Suprapubic skin (tissue), 4 donors: ENCODE measurements at regions not wholly inside any gene's neighbourhood (a gene's known extent, or its start where the extent isn't known, plus 50 kb on each side); places are given as distances from the start of the nearest gene placed in this dataset.

Source experiments
- DNase-seq, 2 donors: peaks; one replicate each; pipeline ENCODE4 v3.0.0-alpha.2; 2019; ENCODE audit warnings: low spot score in 2 of 2
- H3K27ac ChIP-seq: fragments of 200-600 bp; sonication (generic); one replicate; pipeline ENCODE4 v1.5.1; 2019
- H3K27me3 ChIP-seq: fragments of 200-600 bp; sonication (generic); one replicate; pipeline ENCODE4 v1.5.1; 2019
- H3K36me3 ChIP-seq: fragments of 200-600 bp; sonication (generic); one replicate; pipeline ENCODE4 v1.5.1; 2019
- H3K4me1 ChIP-seq: fragments of 200-600 bp; sonication (generic); one replicate; pipeline ENCODE4 v1.5.1; 2019
- H3K4me3 ChIP-seq: fragments of 200-600 bp; sonication (generic); one replicate; pipeline ENCODE4 v1.5.1; 2019; ENCODE audit warnings: mild to moderate bottlenecking
- H3K9me3 ChIP-seq: fragments of 200-600 bp; sonication (generic); one replicate; pipeline ENCODE4 v1.5.1; 2019
- EP300 ChIP-seq: sonication (generic); formaldehyde crosslinking; IDR thresholded peaks from one replicate; pipeline ENCODE4 v1.6.1; 2017; ENCODE audit warnings: antibody characterized with exemption
- POLR2A ChIP-seq, 2 donors: fragments of 450-650 bp; IDR thresholded peaks; one replicate each; pipeline ENCODE4 v1.6.1; 2017; ENCODE audit warnings: antibody characterized with exemption in 2 of 2, mild to moderate bottlenecking in 2 of 2, moderate library complexity in 2 of 2
- POLR2AphosphoS5 ChIP-seq, 3 donors: sonication (generic); formaldehyde crosslinking; IDR thresholded peaks; one replicate each; pipeline ENCODE4 v1.6.1; 2017; ENCODE audit warnings: antibody characterized with exemption in 3 of 3
- WGBS: methylation state at CpG from one replicate; pipeline ENCODE4 v1.1.5; 2018; 5-methylcytosine and 5-hydroxymethylcytosine counted together
- TF ChIP-seq, protein P1 (sequence below), 2 donors: fragments of 200-600 bp in 1 of 2; fragments of 450-650 bp in 1 of 2; sonication (generic) in 1 of 2; IDR thresholded peaks; one replicate each; pipeline ENCODE4 v1.5.1; 2016 to 2019; ENCODE audit warnings: antibody characterized with exemption in 2 of 2, mild to moderate bottlenecking in 1 of 2, moderate library complexity in 1 of 2

- Histone ChIP-seq H3K9me3 (no peaks in the 10 kb centered on the region), H3K4me3 (no peak overlapping the region), H3K4me1 (peaks cover 8% of the 10 kb centered on the region), H3K27me3 (no peaks in the 10 kb centered on the region), H3K27ac (no peak overlapping the region), H3K36me3 (no peaks in the 10 kb centered on the region)
- WGBS, result 90% methylated on average over 1 of the region's 1 CpG
- no peak for TF ChIP-seq POLR2AphosphoS5 (IDR thresholded peaks at IDR 0.05)
- no peak for TF ChIP-seq POLR2A (IDR thresholded peaks at IDR 0.05)
- TF ChIP-seq, protein P1, sequence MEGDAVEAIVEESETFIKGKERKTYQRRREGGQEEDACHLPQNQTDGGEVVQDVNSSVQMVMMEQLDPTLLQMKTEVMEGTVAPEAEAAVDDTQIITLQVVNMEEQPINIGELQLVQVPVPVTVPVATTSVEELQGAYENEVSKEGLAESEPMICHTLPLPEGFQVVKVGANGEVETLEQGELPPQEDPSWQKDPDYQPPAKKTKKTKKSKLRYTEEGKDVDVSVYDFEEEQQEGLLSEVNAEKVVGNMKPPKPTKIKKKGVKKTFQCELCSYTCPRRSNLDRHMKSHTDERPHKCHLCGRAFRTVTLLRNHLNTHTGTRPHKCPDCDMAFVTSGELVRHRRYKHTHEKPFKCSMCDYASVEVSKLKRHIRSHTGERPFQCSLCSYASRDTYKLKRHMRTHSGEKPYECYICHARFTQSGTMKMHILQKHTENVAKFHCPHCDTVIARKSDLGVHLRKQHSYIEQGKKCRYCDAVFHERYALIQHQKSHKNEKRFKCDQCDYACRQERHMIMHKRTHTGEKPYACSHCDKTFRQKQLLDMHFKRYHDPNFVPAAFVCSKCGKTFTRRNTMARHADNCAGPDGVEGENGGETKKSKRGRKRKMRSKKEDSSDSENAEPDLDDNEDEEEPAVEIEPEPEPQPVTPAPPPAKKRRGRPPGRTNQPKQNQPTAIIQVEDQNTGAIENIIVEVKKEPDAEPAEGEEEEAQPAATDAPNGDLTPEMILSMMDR (IDR thresholded peaks at IDR 0.05), result no peak
- TF ChIP-seq EP300, result no peak
- DNase-seq, result no peak
Observed at GRCh38 chr17:13420418-13420826, 181.3 kb downstream of the HS3ST3A1 start.

DNA sequence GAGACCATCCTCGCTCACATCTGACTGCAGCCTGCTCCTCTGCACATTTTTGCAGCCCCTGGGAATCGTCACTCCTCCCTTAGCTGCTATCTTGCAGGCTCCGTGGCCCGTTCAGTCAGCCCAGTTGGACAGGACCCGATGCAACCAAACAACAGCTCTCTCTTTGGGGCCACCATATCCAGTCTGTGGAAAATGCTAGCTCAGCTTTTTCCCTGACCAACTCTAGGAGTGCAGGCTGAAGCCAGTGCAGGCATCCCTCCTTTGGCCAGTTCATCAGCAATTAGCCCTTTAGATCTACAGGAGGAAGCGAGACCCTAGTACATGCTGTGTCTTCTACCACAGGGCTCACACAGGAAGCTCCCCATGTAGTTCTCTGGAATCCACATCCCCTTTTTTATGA lies 182.1 kb downstream of the HS3ST3A1 start:
- TF ChIP-seq EP300 (no peak), POLR2AphosphoS5 (IDR thresholded peaks at IDR 0.05) (no peak), POLR2A (IDR thresholded peaks at IDR 0.05) (no peak)
- TF ChIP-seq, protein P1 (IDR thresholded peaks at IDR 0.05), result no peak
- WGBS, result 86% methylated on average over 6 of the region's 6 CpGs
- Histone ChIP-seq H3K4me1 (peaks cover 8% of the 10 kb centered on the region), H3K36me3 (no peaks in the 10 kb centered on the region), H3K9me3 (no peaks in the 10 kb centered on the region), H3K4me3 (no peak overlapping the region), H3K27me3 (no peaks in the 10 kb centered on the region), H3K27ac (no peak overlapping the region)
- no peak for DNase-seq

GRCh38 chr17:13418891-13419290 lies 182.8 kb downstream of the HS3ST3A1 start:
- no peak for DNase-seq
- Histone ChIP-seq H3K27ac (no peak overlapping the region), H3K9me3 (no peaks in the 10 kb centered on the region), H3K36me3 (no peaks in the 10 kb centered on the region), H3K27me3 (no peaks in the 10 kb centered on the region), H3K4me3 (no peak overlapping the region), H3K4me1 (peaks cover 8% of the 10 kb centered on the region)
- no peak for TF ChIP-seq POLR2AphosphoS5 (IDR thresholded peaks at IDR 0.05)
- no peak for TF ChIP-seq POLR2A (IDR thresholded peaks at IDR 0.05)
- TF ChIP-seq, protein P1 (IDR thresholded peaks at IDR 0.05), result no peak
- no peak for TF ChIP-seq EP300
- 86% methylated on average over 2 of the region's 2 CpGs for WGBS

- H3K27me3 ChIP-seq, result no peaks in the 10 kb centered on the region
- WGBS, result 57% methylated on average over 2 of the region's 2 CpGs
- TF ChIP-seq EP300 (no peak), POLR2A (IDR thresholded peaks at IDR 0.05) (no peak), POLR2AphosphoS5 (IDR thresholded peaks at IDR 0.05) (no peak)
- TF ChIP-seq, protein P1 (IDR thresholded peaks at IDR 0.05), result no peak
- H3K36me3 ChIP-seq, result no peaks in the 10 kb centered on the region
- no peak for DNase-seq
- H3K4me1 ChIP-seq, result peaks cover 8% of the 10 kb centered on the region
- no peak overlapping the region for H3K27ac ChIP-seq
- H3K9me3 ChIP-seq, result no peaks in the 10 kb centered on the region
- no peak overlapping the region for H3K4me3 ChIP-seq
Observed at GRCh38 chr17:13417381-13417950, 184.3 kb downstream of the HS3ST3A1 start.

- H3K9me3 ChIP-seq, result no peaks in the 10 kb centered on the region
- H3K27ac ChIP-seq, result no peak overlapping the region
- H3K36me3 ChIP-seq, result no peaks in the 10 kb centered on the region
- TF ChIP-seq POLR2A (IDR thresholded peaks at IDR 0.05) (no peak), POLR2AphosphoS5 (IDR thresholded peaks at IDR 0.05) (no peak), EP300 (no peak)
- TF ChIP-seq, protein P1 (IDR thresholded peaks at IDR 0.05), result no peak
- WGBS, result 57% methylated on average over 3 of the region's 3 CpGs
- DNase-seq, result no peak
- H3K4me1 ChIP-seq, result peaks cover 8% of the 10 kb centered on the region
- no peak overlapping the region for H3K4me3 ChIP-seq
- H3K27me3 ChIP-seq, result no peaks in the 10 kb centered on the region
Observed at GRCh38 chr17:13416748-13417363, 184.9 kb downstream of the HS3ST3A1 start.
